IMR-90 (cell line): ENCODE measurements at regions not wholly inside any gene's neighbourhood (a gene's known extent, or its start where the extent isn't known, plus 50 kb on each side); places are given as distances from the start of the nearest gene placed in this dataset.

Experiments
- ATAC-seq: fragments of 200-7000 bp; cut with Tn5 transposase; 2 replicates; pipeline ENCODE4 v1.9.1; 2020; ENCODE audit warnings: low read depth, mild to moderate bottlenecking, moderate library complexity
- BruUV-seq: library from RNA; stranded (reverse); fragments of 400-500 nt; replicated peaks from 2 replicates; lab custom pipeline; 2021; lab: Mats Ljungman, UMichigan
- CTCF ChIA-PET: fragments of 300-600 bp; formaldehyde crosslinking; extraction: SDS; loops from one replicate; lab custom pipeline; 2021; ENCODE audit warnings: antibody characterized with exemption; lab: Yijun Ruan, JAX
- POLR2A ChIA-PET: fragments of 300-600 bp; sonication (Branson Sonifier 250); formaldehyde crosslinking; loops from one replicate; lab custom pipeline; 2022; ENCODE audit warnings: antibody characterized with exemption; ENCODE audit not compliant: unreplicated experiment; lab: Charles Lee
- DNase-seq: peaks from one replicate; pipeline ENCODE4 v3.0.0; 2013
- H2AFZ ChIP-seq: replicated peaks from 2 replicates; pipeline ENCODE3; 2013; ENCODE audit warnings: low read length, mild to moderate bottlenecking; ENCODE audit not compliant: poor library complexity
- H2AK5ac ChIP-seq: 2 replicates; pipeline ENCODE4 v1.6.1; 2013; ENCODE audit warnings: low read depth, low read length, inconsistent platforms
- H2AK9ac ChIP-seq: replicated peaks from 2 replicates; pipeline ENCODE3; 2013; ENCODE audit warnings: mild to moderate bottlenecking, low read depth, low read length, moderate library complexity; ENCODE audit not compliant: poor library complexity
- H2BK120ac ChIP-seq: 2 replicates; pipeline ENCODE4 v1.6.1; 2013; ENCODE audit warnings: low read depth, low read length, inconsistent platforms
- H2BK15ac ChIP-seq: 3 replicates; pipeline ENCODE4 v1.6.1; 2013; ENCODE audit warnings: low read depth, low read length, inconsistent platforms
- H2BK20ac ChIP-seq: 2 replicates; pipeline ENCODE4 v1.6.1; 2013; ENCODE audit warnings: low read depth, mild to moderate bottlenecking, inconsistent platforms, low read length, moderate library complexity
- H2BK5ac ChIP-seq: 2 replicates; pipeline ENCODE4 v1.6.1; 2013; ENCODE audit warnings: mild to moderate bottlenecking, low read depth, low read length, inconsistent platforms; ENCODE audit not compliant: poor library complexity, severe bottlenecking
- H3K14ac ChIP-seq: replicated peaks from 2 replicates; pipeline ENCODE4 v1.6.1; 2013; ENCODE audit warnings: low read depth, low read length, inconsistent platforms
- H3K18ac ChIP-seq: 2 replicates; pipeline ENCODE4 v1.6.1; 2013; ENCODE audit warnings: low read depth, low read length, control low read depth
- H3K23ac ChIP-seq: 2 replicates; pipeline ENCODE4 v1.6.1; 2013; ENCODE audit warnings: low read depth, low read length, inconsistent platforms
- H3K27ac ChIP-seq: 2 replicates; pipeline ENCODE4 v1.5.1; 2013; ENCODE audit warnings: mild to moderate bottlenecking, control low read depth, low read length; ENCODE audit not compliant: insufficient read depth
- H3K27me3 ChIP-seq: 2 replicates; pipeline ENCODE4 v1.6.1; 2013; ENCODE audit warnings: low read length; ENCODE audit not compliant: control insufficient read depth, insufficient read depth
- H3K36me3 ChIP-seq: 2 replicates; pipeline ENCODE4 v1.6.1; 2013; ENCODE audit warnings: low read length, mixed read lengths; ENCODE audit not compliant: control insufficient read depth, insufficient read depth
- H3K4ac ChIP-seq: 2 replicates; pipeline ENCODE4 v1.6.1; 2013; ENCODE audit warnings: low read depth, low read length, inconsistent platforms
- H3K4me1 ChIP-seq: 2 replicates; pipeline ENCODE4 v1.6.1; 2013; ENCODE audit warnings: low read length, mixed read lengths; ENCODE audit not compliant: control insufficient read depth, insufficient read depth
- H3K4me2 ChIP-seq: 2 replicates; pipeline ENCODE4 v1.6.1; 2013; ENCODE audit warnings: low read depth, mild to moderate bottlenecking, control low read depth, low read length, moderate library complexity
- H3K4me3 ChIP-seq: 2 replicates; pipeline ENCODE4 v1.5.1; 2013; ENCODE audit warnings: low read depth, mild to moderate bottlenecking, control low read depth, low read length, moderate library complexity; ENCODE audit not compliant: insufficient read depth
- H3K56ac ChIP-seq: 2 replicates; pipeline ENCODE4 v1.6.1; 2013; ENCODE audit warnings: low read length, inconsistent platforms; ENCODE audit not compliant: insufficient read depth; ENCODE audit errors: extremely low read depth
- H3K79me1 ChIP-seq, 2 experiments: 2 replicates each; pipeline ENCODE4 v1.6.1; 2013; ENCODE audit warnings: low read length in 2 of 2, inconsistent platforms in 1 of 2, low read depth in 1 of 2
- H3K9ac ChIP-seq: 2 replicates; pipeline ENCODE4 v1.6.1; 2013; ENCODE audit warnings: low read depth, low read length, control low read depth
- H3K9me1 ChIP-seq: 2 replicates; pipeline ENCODE4 v1.6.1; 2013; ENCODE audit warnings: low read length, inconsistent platforms; ENCODE audit not compliant: insufficient read depth
- H3K9me3 ChIP-seq: 2 replicates; pipeline ENCODE4 v1.6.1; 2013; ENCODE audit warnings: low read length; ENCODE audit not compliant: control insufficient read depth, insufficient read depth
- H4K20me1 ChIP-seq: 2 replicates; pipeline ENCODE4 v1.6.1; 2013; ENCODE audit warnings: low read length, inconsistent platforms; ENCODE audit not compliant: insufficient read depth
- H4K5ac ChIP-seq: 2 replicates; pipeline ENCODE4 v1.6.1; 2013; ENCODE audit warnings: mild to moderate bottlenecking, low read depth, low read length, control low read depth
- H4K8ac ChIP-seq, 2 experiments: 2 replicates each; pipeline ENCODE4 v1.6.1; 2013; ENCODE audit warnings: low read depth in 2 of 2, low read length in 2 of 2, control low read depth in 1 of 2, inconsistent platforms in 1 of 2
- H4K91ac ChIP-seq: 2 replicates; pipeline ENCODE4 v1.6.1; 2013; ENCODE audit warnings: low read depth, low read length, inconsistent platforms; ENCODE audit not compliant: insufficient read depth
- MAFK ChIP-seq: IDR thresholded peaks from 2 replicates; pipeline ENCODE4 v1.6.1; 2012; ENCODE audit warnings: low read depth, low read length, improper control_type of control experiment
- MAZ ChIP-seq: IDR thresholded peaks from 2 replicates; pipeline ENCODE4 v1.6.1; 2012; ENCODE audit warnings: low read depth, mild to moderate bottlenecking, low read length, improper control_type of control experiment, moderate library complexity, borderline replicate concordance
- POLR2A ChIP-seq: IDR thresholded peaks from 2 replicates; pipeline ENCODE4 v1.6.1; 2012; ENCODE audit warnings: mild to moderate bottlenecking, low read depth, low read length
- WGBS, 2 experiments: methylation state at CpG; one replicate each; pipeline versions ENCODE4 v1.1.5 to v1.1.7; 2013; ENCODE audit warnings: missing lambda C conversion rate in 2 of 2; ENCODE audit not compliant: insufficient read length in 1 of 2; ENCODE audit errors: extremely low coverage in 2 of 2; 5-methylcytosine and 5-hydroxymethylcytosine counted together
- dilution Hi-C: fragments of 300-500 bp; cut with HindIII; formaldehyde crosslinking; loops from one replicate; pipeline ENCODE4 v1.14.3; 2018; ENCODE audit warnings: low sequenced_read_pairs; ENCODE audit not compliant: unreplicated experiment
- in situ Hi-C: fragments of 300-500 bp; cut with MboI; formaldehyde crosslinking; loops from 3 replicates; pipeline ENCODE4 v1.14.3; 2019; ENCODE audit warnings: low sequenced_read_pairs, inconsistent platforms, mixed read lengths
- intact Hi-C: fragments of 100-400 bp; cut with micrococcal nuclease; formaldehyde crosslinking; loops from 2 replicates; pipeline ENCODE4 v1.10.0; 2022

- ChIA-PET CTCF (no interaction called here), POLR2A (interaction anchor here (0.6 kb wide), 1 partner anchor 22 kb away, joined by 6 read pairs; no protein-coding TSS in a partner anchor)
- H3K23ac ChIP-seq = no peak overlapping the region
- H3K4me1 ChIP-seq = peaks cover 2% of the 10 kb centered on the region; the same call in 1 of the 2 replicates
- no peak overlapping the region for H2BK20ac ChIP-seq
- ATAC-seq = no peak
- H3K27me3 ChIP-seq = no peaks in the 10 kb centered on the region
- no peak overlapping the region for H2BK15ac ChIP-seq
- H3K4me3 ChIP-seq = no peak overlapping the region
- no peak overlapping the region for H3K56ac ChIP-seq
- H4K20me1 ChIP-seq = no peaks in the 10 kb centered on the region
- in situ Hi-C loops = no loop called here
- H3K4me2 ChIP-seq = no peak overlapping the region
- no peak overlapping the region for H4K5ac ChIP-seq
- no peaks in the 10 kb centered on the region for H3K36me3 ChIP-seq
- no peak overlapping the region for H2AFZ ChIP-seq
- H4K8ac ChIP-seq = no peak overlapping the region
- no peak overlapping the region for H3K4ac ChIP-seq
- DNase-seq = no peak
- H3K14ac ChIP-seq = no peak overlapping the region
- no CpG with 5 or more reads among the region's 1 CpG for WGBS, 2 experiments
- no peak overlapping the region for H2AK5ac ChIP-seq
- no peak overlapping the region for H3K18ac ChIP-seq
- H2AK9ac ChIP-seq = no peak overlapping the region
- dilution Hi-C loops = no loop called here
- H3K9ac ChIP-seq = no peak overlapping the region
- H3K79me1 ChIP-seq = no peaks in the 10 kb centered on the region
- no peak overlapping the region for H2BK120ac ChIP-seq
- TF ChIP-seq MAFK (peak; percentile 69), MAZ (no peak), POLR2A (no peak)
- no peak overlapping the region for H2BK5ac ChIP-seq
- H3K27ac ChIP-seq = no peak overlapping the region
- no peaks in the 10 kb centered on the region for H3K9me1 ChIP-seq
- H4K91ac ChIP-seq = no peak overlapping the region
- H3K9me3 ChIP-seq = no peaks in the 10 kb centered on the region
- no TSS peak for BruUV-seq
- intact Hi-C loops = no loop called here
These were observed 211.0 kb downstream of the ANKRD50 start for GRCh38 chr4:124501576-124501975.
